Colonic mucosa (tissue), 4 donors: ENCODE measurements at regions not wholly inside any gene's neighbourhood (a gene's known extent, or its start where the extent isn't known, plus 50 kb on each side); places are given as distances from the start of the nearest gene placed in this dataset.

Experiments
- DNase-seq: peaks from one replicate; pipeline ENCODE4 v3.0.0-alpha.2; 2020
- H3K27ac ChIP-seq: fragments of 200-600 bp; one replicate; pipeline ENCODE4 v1.8.0; 2021
- H3K27me3 ChIP-seq: fragments of 200-600 bp; one replicate; pipeline ENCODE4 v1.8.0; 2021
- H3K36me3 ChIP-seq: fragments of 200-600 bp; one replicate; pipeline ENCODE4 v1.8.0; 2021
- H3K4me1 ChIP-seq: fragments of 200-600 bp; one replicate; pipeline ENCODE4 v1.8.0; 2021; ENCODE audit warnings: mild to moderate bottlenecking
- H3K4me3 ChIP-seq: fragments of 200-600 bp; one replicate; pipeline ENCODE4 v1.8.0; 2021
- H3K9ac ChIP-seq, 2 donors: one replicate each; pipeline ENCODE4 v1.7.0; 2013; ENCODE audit warnings: control low read depth in 2 of 2, low read depth in 2 of 2, low read length in 2 of 2
- H3K9me3 ChIP-seq: fragments of 200-600 bp; one replicate; pipeline ENCODE4 v1.8.0; 2021
- CTCF ChIP-seq: fragments of 200-600 bp; IDR thresholded peaks from one replicate; pipeline ENCODE4 v1.8.0; 2022; ENCODE audit warnings: antibody characterized with exemption, mild to moderate bottlenecking
- intact Hi-C: fragments of 100-400 bp; cut with DNase I; formaldehyde crosslinking; loops from one replicate; pipeline ENCODE4 v1.14.1; 2022
- donor health status: healthy.
- donor health status: DM: no; HTN: no; CAD: no.
- donor health status: DM: no; HTN: no; CAD: no.

- no peak for TF ChIP-seq CTCF
- Histone ChIP-seq H3K36me3 (no peaks in the 10 kb centered on the region), H3K9ac (no peak overlapping the region), H3K27ac (no peak overlapping the region), H3K9me3 (no peaks in the 10 kb centered on the region), H3K4me1 (no peaks in the 10 kb centered on the region), H3K4me3 (no peak overlapping the region), H3K27me3 (no peaks in the 10 kb centered on the region)
- intact Hi-C loops, result no loop called here
- no peak for DNase-seq
These were observed 232.5 kb upstream of the SYNDIG1 start for GRCh38 chr20:24236963-24237362.

- intact Hi-C loops, result no loop called here
- no peaks in the 10 kb centered on the region for H3K27me3 ChIP-seq
- no peak overlapping the region for H3K9ac ChIP-seq
- H3K27ac ChIP-seq, result no peak overlapping the region
- no peaks in the 10 kb centered on the region for H3K4me1 ChIP-seq
- no peaks in the 10 kb centered on the region for H3K9me3 ChIP-seq
- H3K36me3 ChIP-seq, result no peaks in the 10 kb centered on the region
- TF ChIP-seq CTCF, result no peak
- no peak overlapping the region for H3K4me3 ChIP-seq
- no peak for DNase-seq
These were observed 233.2 kb upstream of the SYNDIG1 start for GRCh38 chr20:24236201-24236600.

GRCh38 chr20:24235296-24236175, 233.9 kb upstream of the SYNDIG1 start:
- Histone ChIP-seq H3K36me3 (no peaks in the 10 kb centered on the region), H3K9ac (no peak overlapping the region), H3K27ac (no peak overlapping the region), H3K27me3 (no peaks in the 10 kb centered on the region), H3K4me3 (no peak overlapping the region), H3K9me3 (no peaks in the 10 kb centered on the region), H3K4me1 (no peaks in the 10 kb centered on the region)
- intact Hi-C loops, result no loop called here
- no peak for DNase-seq
- TF ChIP-seq CTCF, result no peak

- Histone ChIP-seq H3K9me3 (no peaks in the 10 kb centered on the region), H3K36me3 (no peaks in the 10 kb centered on the region), H3K27ac (no peak overlapping the region), H3K9ac (no peak overlapping the region), H3K4me3 (no peak overlapping the region), H3K4me1 (no peaks in the 10 kb centered on the region), H3K27me3 (no peaks in the 10 kb centered on the region)
- intact Hi-C loops, result no loop called here
- TF ChIP-seq CTCF, result no peak
- no peak for DNase-seq
These were observed 239.0 kb upstream of the GGTLC1 start for GRCh38 chr20:24227600-24227999.

- TF ChIP-seq CTCF, result no peak
- Histone ChIP-seq H3K4me3 (no peak overlapping the region), H3K9ac (no peak overlapping the region), H3K27me3 (no peaks in the 10 kb centered on the region), H3K36me3 (no peaks in the 10 kb centered on the region), H3K9me3 (no peaks in the 10 kb centered on the region), H3K4me1 (no peaks in the 10 kb centered on the region), H3K27ac (no peak overlapping the region)
- DNase-seq, result no peak
- intact Hi-C loops, result no loop called here
These were observed 223.9 kb upstream of the GGTLC1 start for GRCh38 chr20:24212494-24212893.
